Keratinocyte (primary cell): ENCODE measurements at regions not wholly inside any gene's neighbourhood (a gene's known extent, or its start where the extent isn't known, plus 50 kb on each side); places are given as distances from the start of the nearest gene placed in this dataset.
A peak's percentile ranks its signal among the peaks of the same experiment; 100 is the strongest.

Experiments used
- DNase-seq: peaks from one replicate; pipeline ENCODE4 v3.0.0-alpha.2; 2011; ENCODE audit warnings: low read depth, missing footprints, low spot score
- FAIRE-seq: peaks from 2 replicates; lab custom pipeline; 2011; peaks lifted over from hg19 to GRCh38; lab: Jason Lieb, UNC
- H2AFZ ChIP-seq: 2 replicates; pipeline ENCODE4 v1.6.0; 2012; ENCODE audit warnings: low read length, control low read depth, inconsistent platforms; ENCODE audit not compliant: control insufficient read depth
- H3K27ac ChIP-seq: 2 replicates; pipeline ENCODE4 v1.5.1; 2011; ENCODE audit warnings: low read length; ENCODE audit not compliant: control insufficient read depth, insufficient read depth
- H3K27me3 ChIP-seq: 3 replicates; pipeline ENCODE4 v1.6.0; 2011; ENCODE audit warnings: low read length; ENCODE audit not compliant: control insufficient read depth, insufficient read depth; ENCODE audit errors: extremely low read depth
- H3K36me3 ChIP-seq, 2 experiments: 2 replicates in 1 of 2; 3 replicates in 1 of 2; pipeline ENCODE4 v1.5.1; 2011; ENCODE audit warnings: low read length in 2 of 2, mild to moderate bottlenecking in 1 of 2; ENCODE audit not compliant: control insufficient read depth in 2 of 2, insufficient read depth in 2 of 2; ENCODE audit errors: extremely low read depth in 1 of 2
- H3K4me1 ChIP-seq: 3 replicates; pipeline ENCODE4 v1.5.1; 2011; ENCODE audit warnings: low read length; ENCODE audit not compliant: control insufficient read depth, insufficient read depth; ENCODE audit errors: extremely low read depth
- H3K4me2 ChIP-seq: 3 replicates; pipeline ENCODE4 v1.6.0; 2011; ENCODE audit warnings: low read depth, low read length; ENCODE audit not compliant: control insufficient read depth, insufficient read depth; ENCODE audit errors: extremely low read depth
- H3K4me3 ChIP-seq, 3 experiments: fragments of 200-600 bp in 1 of 3; sonication (generic) in 1 of 3; 2 replicates in 2 of 3; 3 replicates in 1 of 3; pipeline ENCODE4 v1.5.1; 2011 to 2016; ENCODE audit warnings: low read length in 3 of 3, mild to moderate bottlenecking in 3 of 3, control low read depth in 2 of 3, inconsistent platforms in 1 of 3, low read depth in 1 of 3, mixed read lengths in 1 of 3, mixed run types in 1 of 3, moderate library complexity in 1 of 3; ENCODE audit not compliant: control insufficient read depth in 2 of 3, insufficient read depth in 2 of 3; ENCODE audit errors: extremely low read depth in 1 of 3
- H3K79me2 ChIP-seq: 2 replicates; pipeline ENCODE4 v1.6.0; 2012; ENCODE audit warnings: low read length; ENCODE audit not compliant: control insufficient read depth, insufficient read depth
- H3K9ac ChIP-seq: 3 replicates; pipeline ENCODE4 v1.6.0; 2011; ENCODE audit warnings: low read length; ENCODE audit not compliant: control insufficient read depth, insufficient read depth; ENCODE audit errors: extremely low read depth
- H3K9me1 ChIP-seq: 3 replicates; pipeline ENCODE4 v1.6.0; 2011; ENCODE audit warnings: low read length; ENCODE audit not compliant: control insufficient read depth, insufficient read depth; ENCODE audit errors: extremely low read depth
- H3K9me3 ChIP-seq: 2 replicates; pipeline ENCODE4 v1.5.1; 2012; ENCODE audit warnings: low read depth, low read length; ENCODE audit not compliant: control insufficient read depth
- H4K20me1 ChIP-seq: 3 replicates; pipeline ENCODE4 v1.6.0; 2011; ENCODE audit warnings: low read length; ENCODE audit not compliant: control insufficient read depth, insufficient read depth; ENCODE audit errors: extremely low read depth
- EZH2 ChIP-seq: IDR thresholded peaks from one replicate; pipeline ENCODE4 v1.6.1; 2012; ENCODE audit warnings: inconsistent platforms, mild to moderate bottlenecking, low read length, moderate library complexity
- dilution Hi-C: fragments of 300-500 bp; cut with MboI; formaldehyde crosslinking; loops from one replicate; pipeline ENCODE4 v1.7.0; 2020; ENCODE audit warnings: low sequenced_read_pairs; ENCODE audit not compliant: extremely low pct_ligation_motif_present
- TF ChIP-seq, protein P1 (sequence below), 3 experiments: IDR thresholded peaks in 1 of 3; conservative IDR thresholded peaks in 1 of 3; optimal IDR thresholded peaks in 1 of 3; 2 replicates in 2 of 3; 3 replicates in 1 of 3; pipeline versions ENCODE3 to v1.5.1; 2011; ENCODE audit warnings: low read length in 3 of 3, mild to moderate bottlenecking in 3 of 3, moderate library complexity in 2 of 3, control low read depth in 1 of 3, inconsistent platforms in 1 of 3; ENCODE audit not compliant: insufficient read depth in 2 of 3; ENCODE audit errors: extremely low read depth in 1 of 3

GRCh38 chr6:140226637-140227036 is 852.2 kb upstream of the CITED2 start:
- no peaks in the 10 kb centered on the region for H3K27me3 ChIP-seq
- no peak for DNase-seq
- no peak overlapping the region for H3K4me3 ChIP-seq
- H3K36me3 ChIP-seq = no peaks in the 10 kb centered on the region
- no peaks in the 10 kb centered on the region for H3K4me1 ChIP-seq
- H3K9ac ChIP-seq = no peak overlapping the region
- FAIRE-seq = no peak
- H2AFZ ChIP-seq = no peak overlapping the region
- H3K27ac ChIP-seq = no peak overlapping the region
- no peaks in the 10 kb centered on the region for H3K9me3 ChIP-seq
- dilution Hi-C loops = no loop called here
- no peaks in the 10 kb centered on the region for H3K9me1 ChIP-seq
- no peaks in the 10 kb centered on the region for H3K79me2 ChIP-seq
- H4K20me1 ChIP-seq = no peaks in the 10 kb centered on the region
- H3K4me2 ChIP-seq = no peak overlapping the region
- TF ChIP-seq, protein P1, sequence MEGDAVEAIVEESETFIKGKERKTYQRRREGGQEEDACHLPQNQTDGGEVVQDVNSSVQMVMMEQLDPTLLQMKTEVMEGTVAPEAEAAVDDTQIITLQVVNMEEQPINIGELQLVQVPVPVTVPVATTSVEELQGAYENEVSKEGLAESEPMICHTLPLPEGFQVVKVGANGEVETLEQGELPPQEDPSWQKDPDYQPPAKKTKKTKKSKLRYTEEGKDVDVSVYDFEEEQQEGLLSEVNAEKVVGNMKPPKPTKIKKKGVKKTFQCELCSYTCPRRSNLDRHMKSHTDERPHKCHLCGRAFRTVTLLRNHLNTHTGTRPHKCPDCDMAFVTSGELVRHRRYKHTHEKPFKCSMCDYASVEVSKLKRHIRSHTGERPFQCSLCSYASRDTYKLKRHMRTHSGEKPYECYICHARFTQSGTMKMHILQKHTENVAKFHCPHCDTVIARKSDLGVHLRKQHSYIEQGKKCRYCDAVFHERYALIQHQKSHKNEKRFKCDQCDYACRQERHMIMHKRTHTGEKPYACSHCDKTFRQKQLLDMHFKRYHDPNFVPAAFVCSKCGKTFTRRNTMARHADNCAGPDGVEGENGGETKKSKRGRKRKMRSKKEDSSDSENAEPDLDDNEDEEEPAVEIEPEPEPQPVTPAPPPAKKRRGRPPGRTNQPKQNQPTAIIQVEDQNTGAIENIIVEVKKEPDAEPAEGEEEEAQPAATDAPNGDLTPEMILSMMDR (optimal IDR thresholded peaks at IDR 0.05 in 1 of 3, IDR thresholded peaks at IDR 0.05 in 1 of 3, conservative IDR thresholded peaks at IDR 0.05 in 1 of 3; ENCODE audit: extremely low read depth in 1 of 3, insufficient read depth in 2 of 3, low read length in 3 of 3) = no peak
- no peak for TF ChIP-seq EZH2

- no peaks in the 10 kb centered on the region for H4K20me1 ChIP-seq
- H2AFZ ChIP-seq = peak overlapping the region; percentile 22
- H3K9ac ChIP-seq = no peak overlapping the region
- no peak for TF ChIP-seq EZH2
- TF ChIP-seq, protein P1 (optimal IDR thresholded peaks at IDR 0.05 in 1 of 3, IDR thresholded peaks at IDR 0.05 in 1 of 3, conservative IDR thresholded peaks at IDR 0.05 in 1 of 3; ENCODE audit: extremely low read depth in 1 of 3, insufficient read depth in 2 of 3, low read length in 3 of 3) = no peak
- H3K4me3 ChIP-seq = no peak overlapping the region
- FAIRE-seq = no peak
- no peak overlapping the region for H3K27ac ChIP-seq
- H3K9me1 ChIP-seq = no peaks in the 10 kb centered on the region
- no peaks in the 10 kb centered on the region for H3K79me2 ChIP-seq
- H3K4me1 ChIP-seq = no peaks in the 10 kb centered on the region
- H3K27me3 ChIP-seq = no peaks in the 10 kb centered on the region
- dilution Hi-C loops = no loop called here
- no peak overlapping the region for H3K4me2 ChIP-seq
- no peaks in the 10 kb centered on the region for H3K9me3 ChIP-seq
- no peak for DNase-seq
- H3K36me3 ChIP-seq = no peaks in the 10 kb centered on the region
Observed at GRCh38 chr6:140225701-140226436, 851.4 kb upstream of the CITED2 start.
